Thyroid gland (tissue), 4 donors: ENCODE measurements at regions not wholly inside any gene's neighbourhood (a gene's known extent, or its start where the extent isn't known, plus 50 kb on each side); places are given as distances from the start of the nearest gene placed in this dataset.

Experiments
- CTCF ChIP-seq, 6 experiments: fragments of 200-600 bp in 3 of 6; fragments of 450-650 bp in 3 of 6; sonication (generic) in 3 of 6; IDR thresholded peaks; one replicate each; pipeline ENCODE4 v1.5.1; 2016 to 2019; ENCODE audit warnings: antibody characterized with exemption in 6 of 6, mild to moderate bottlenecking in 2 of 6, inconsistent platforms in 1 of 6, moderate library complexity in 1 of 6
- POLR2A ChIP-seq, 2 donors: fragments of 450-650 bp; IDR thresholded peaks; one replicate each; pipeline ENCODE4 v1.6.1; 2017; ENCODE audit warnings: antibody characterized with exemption in 2 of 2, mild to moderate bottlenecking in 2 of 2, moderate library complexity in 1 of 2

DNA sequence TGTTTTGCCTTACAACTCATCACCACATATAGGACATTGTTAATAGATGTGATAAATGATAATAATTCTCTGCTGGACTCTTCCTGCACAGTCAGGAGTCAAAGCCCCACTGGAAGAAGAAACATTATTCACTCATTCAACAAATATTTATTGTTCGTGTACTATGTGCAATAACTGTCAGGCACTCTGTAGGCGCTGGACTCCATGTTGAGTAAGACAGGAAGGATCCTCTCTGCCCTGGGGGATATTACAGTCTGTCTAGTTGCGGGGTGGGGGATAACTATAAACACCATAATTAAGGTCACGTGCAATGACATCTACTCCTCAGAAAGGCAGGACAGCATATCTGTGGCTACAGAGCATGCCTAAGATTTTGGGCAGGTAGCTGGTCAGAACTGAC lies 281.1 kb downstream of the FAT3 start:
- TF ChIP-seq CTCF (IDR thresholded peaks at IDR 0.05) (no peak), POLR2A (IDR thresholded peaks at IDR 0.05) (no peak)
